AG04450 (cell line): ENCODE measurements at regions not wholly inside any gene's neighbourhood (a gene's known extent, or its start where the extent isn't known, plus 50 kb on each side); places are given as distances from the start of the nearest gene placed in this dataset.

Experiments used
- CTCF ChIA-PET: fragments of 300-600, 350-600 bp; formaldehyde crosslinking; extraction: SDS; loops from one replicate; lab custom pipeline; 2022; ENCODE audit warnings: antibody characterized with exemption, inconsistent platforms; lab: Charles Lee
- POLR2A ChIA-PET: fragments of 350-600 bp; formaldehyde crosslinking; extraction: SDS; loops from one replicate; lab custom pipeline; 2021; ENCODE audit warnings: antibody characterized with exemption, inconsistent platforms; lab: Yijun Ruan, JAX
- DNase-seq: peaks from one replicate; pipeline ENCODE4 v3.0.0-alpha.2; 2011; ENCODE audit warnings: low read depth, low spot score
- H3K27ac ChIP-seq: one replicate; pipeline ENCODE4 v1.5.1; 2012; ENCODE audit warnings: low read depth, low read length, control low read depth
- H3K27me3 ChIP-seq: one replicate; pipeline ENCODE4 v1.6.0; 2012; ENCODE audit warnings: low read length; ENCODE audit not compliant: control insufficient read depth, insufficient read depth
- H3K4me3 ChIP-seq: 2 replicates; pipeline ENCODE4 v1.5.1; 2011; ENCODE audit warnings: mild to moderate bottlenecking, low read depth, low read length, control low read depth
- H3K9me3 ChIP-seq: 2 replicates; pipeline ENCODE4 v1.5.1; 2012; ENCODE audit warnings: low read length; ENCODE audit not compliant: control insufficient read depth, insufficient read depth
- TF ChIP-seq, protein P1 (sequence below): IDR thresholded peaks from 2 replicates; pipeline ENCODE4 v1.5.1; 2011; ENCODE audit warnings: low read depth, low read length, control low read depth, inconsistent platforms

DNA sequence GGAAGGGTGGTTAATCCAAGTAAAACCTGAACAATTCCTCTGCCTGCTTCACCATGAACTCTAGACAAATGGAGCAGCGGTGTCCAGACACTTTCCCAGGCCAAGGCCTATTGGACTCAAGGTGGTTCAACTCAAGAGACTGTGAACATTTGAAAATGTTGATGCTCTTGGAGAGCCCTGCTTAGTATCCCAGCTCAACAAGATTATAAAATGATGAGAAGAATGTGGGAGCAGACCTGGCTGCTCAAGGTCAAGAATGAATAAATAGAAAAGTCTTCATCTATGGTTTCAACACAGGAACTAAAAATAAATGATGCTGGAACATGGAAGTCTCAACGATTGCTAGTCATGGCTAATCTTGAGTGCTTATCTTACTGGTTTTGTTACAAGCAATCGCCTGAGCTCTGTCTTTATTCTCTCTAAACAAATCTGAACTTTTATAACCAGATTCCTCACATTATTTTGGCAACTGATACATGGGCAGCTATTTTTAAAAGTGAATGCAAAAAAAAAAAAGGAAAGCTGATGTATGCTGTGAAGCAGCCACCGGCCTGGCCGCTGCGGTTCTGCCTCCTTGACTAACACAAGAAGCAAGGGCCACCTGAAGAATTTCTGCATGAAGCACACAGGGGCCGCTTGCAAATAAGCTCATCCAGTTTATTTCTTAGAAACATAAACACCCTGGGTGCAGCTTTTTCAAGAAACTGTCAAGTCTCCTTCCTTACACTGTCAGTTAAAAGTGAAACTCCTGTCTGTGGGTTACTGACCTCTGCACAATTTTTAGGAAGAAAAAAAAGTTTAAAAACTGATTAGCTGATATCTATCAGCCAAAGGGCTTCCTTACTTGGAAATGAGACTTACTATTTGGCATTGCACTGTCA is 120.1 kb upstream of the ARHGEF3 start:
- ChIA-PET CTCF (interaction anchor here (1.4 kb wide), 1 partner anchor 67 kb away, joined by 4 read pairs; no protein-coding TSS in a partner anchor), POLR2A (no interaction called here)
- Histone ChIP-seq H3K4me3 (no peak overlapping the region), H3K9me3 (no peaks in the 10 kb centered on the region), H3K27me3 (peaks cover 11% of the 10 kb centered on the region), H3K27ac (no peak overlapping the region)
- TF ChIP-seq, protein P1, sequence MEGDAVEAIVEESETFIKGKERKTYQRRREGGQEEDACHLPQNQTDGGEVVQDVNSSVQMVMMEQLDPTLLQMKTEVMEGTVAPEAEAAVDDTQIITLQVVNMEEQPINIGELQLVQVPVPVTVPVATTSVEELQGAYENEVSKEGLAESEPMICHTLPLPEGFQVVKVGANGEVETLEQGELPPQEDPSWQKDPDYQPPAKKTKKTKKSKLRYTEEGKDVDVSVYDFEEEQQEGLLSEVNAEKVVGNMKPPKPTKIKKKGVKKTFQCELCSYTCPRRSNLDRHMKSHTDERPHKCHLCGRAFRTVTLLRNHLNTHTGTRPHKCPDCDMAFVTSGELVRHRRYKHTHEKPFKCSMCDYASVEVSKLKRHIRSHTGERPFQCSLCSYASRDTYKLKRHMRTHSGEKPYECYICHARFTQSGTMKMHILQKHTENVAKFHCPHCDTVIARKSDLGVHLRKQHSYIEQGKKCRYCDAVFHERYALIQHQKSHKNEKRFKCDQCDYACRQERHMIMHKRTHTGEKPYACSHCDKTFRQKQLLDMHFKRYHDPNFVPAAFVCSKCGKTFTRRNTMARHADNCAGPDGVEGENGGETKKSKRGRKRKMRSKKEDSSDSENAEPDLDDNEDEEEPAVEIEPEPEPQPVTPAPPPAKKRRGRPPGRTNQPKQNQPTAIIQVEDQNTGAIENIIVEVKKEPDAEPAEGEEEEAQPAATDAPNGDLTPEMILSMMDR, result no peak
- peak; percentile 11 for DNase-seq

DNA sequence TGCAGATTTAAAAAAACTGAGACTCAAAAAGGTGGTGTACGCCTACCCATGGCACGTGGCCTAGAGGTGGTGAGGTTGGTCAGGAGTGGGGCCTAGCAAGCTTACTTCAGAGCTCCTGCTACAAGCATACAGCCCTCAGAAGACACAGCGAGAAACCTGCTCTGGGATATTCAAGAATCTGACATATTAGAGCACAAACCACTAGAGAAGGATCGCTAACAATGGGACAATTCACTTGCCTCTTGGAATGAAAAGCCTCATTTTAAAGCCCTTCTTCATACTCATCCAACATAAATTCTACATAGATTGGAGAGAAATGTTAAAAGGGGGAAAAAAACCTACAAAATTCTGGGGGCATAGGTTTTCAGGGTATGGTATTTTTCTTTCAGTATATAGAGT is 118.0 kb upstream of the ARHGEF3 start:
- CTCF ChIA-PET, result no interaction called here
- DNase-seq, result no peak
- H3K9me3 ChIP-seq, result no peaks in the 10 kb centered on the region
- H3K4me3 ChIP-seq, result no peak overlapping the region
- POLR2A ChIA-PET, result no interaction called here
- no peak overlapping the region for H3K27ac ChIP-seq
- TF ChIP-seq, protein P1, result no peak
- peaks cover 11% of the 10 kb centered on the region for H3K27me3 ChIP-seq

DNA sequence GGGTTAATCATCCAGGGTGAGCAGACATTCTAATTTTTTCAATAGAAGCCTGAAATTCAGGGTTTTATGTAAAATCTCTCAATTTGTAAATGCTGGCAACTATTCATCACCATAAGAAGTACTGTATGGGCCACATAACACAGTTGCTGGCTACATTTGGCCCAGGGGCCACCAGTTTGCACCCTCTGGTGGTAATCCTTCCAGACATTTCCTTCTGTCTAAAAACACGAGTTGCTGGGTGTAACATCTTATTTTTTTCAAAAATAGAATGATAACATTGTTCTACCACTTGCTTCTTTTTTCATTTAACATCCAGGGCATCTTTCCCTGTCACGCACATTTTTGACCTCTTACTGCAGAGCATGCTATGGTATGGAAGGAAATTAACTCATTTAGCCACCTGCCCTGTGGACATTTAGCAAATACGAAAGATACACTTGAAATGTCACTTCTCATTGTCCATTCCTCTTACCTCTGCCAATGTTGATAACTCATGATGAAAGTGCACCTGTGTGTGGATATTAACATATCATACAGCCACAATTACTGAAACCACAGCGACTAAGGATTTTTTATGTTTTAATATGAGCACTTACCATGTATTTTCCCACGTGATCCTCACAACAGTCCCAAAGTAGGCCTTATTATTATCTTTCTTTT is 117.5 kb upstream of the ARHGEF3 start:
- no peak for DNase-seq
- POLR2A ChIA-PET, result interaction anchor here (0.6 kb wide), 1 partner anchor 70 kb away, joined by 3 read pairs; no protein-coding TSS in a partner anchor
- H3K4me3 ChIP-seq, result no peak overlapping the region
- TF ChIP-seq, protein P1, result no peak
- peaks cover 11% of the 10 kb centered on the region for H3K27me3 ChIP-seq
- H3K9me3 ChIP-seq, result no peaks in the 10 kb centered on the region
- H3K27ac ChIP-seq, result no peak overlapping the region
- CTCF ChIA-PET, result no interaction called here

DNA sequence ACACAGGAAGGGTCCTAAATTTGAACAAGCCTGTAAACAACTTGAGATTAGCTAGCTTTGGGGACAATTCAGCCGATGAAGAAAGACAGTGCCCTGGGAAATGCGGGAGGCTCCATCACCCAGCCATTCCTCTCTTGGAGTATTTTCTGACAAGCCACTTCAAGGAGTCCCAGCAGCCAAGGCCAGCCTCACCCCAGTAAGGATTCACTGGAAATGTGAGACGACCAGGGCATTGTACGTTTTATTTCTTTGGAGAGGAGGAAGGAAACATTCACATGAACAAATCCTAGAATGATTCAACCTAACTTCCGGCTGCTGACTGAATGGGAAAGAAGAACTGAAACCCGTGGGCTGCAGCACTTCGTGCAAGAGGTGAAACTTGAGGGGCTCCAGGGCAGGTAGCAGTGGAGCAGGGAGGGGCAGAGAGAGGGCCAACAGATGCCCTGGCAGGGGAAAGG is 116.4 kb upstream of the ARHGEF3 start:
- H3K27ac ChIP-seq, result no peak overlapping the region
- TF ChIP-seq, protein P1, result no peak
- CTCF ChIA-PET, result no interaction called here
- H3K27me3 ChIP-seq, result peaks cover 11% of the 10 kb centered on the region
- DNase-seq, result no peak
- H3K9me3 ChIP-seq, result no peaks in the 10 kb centered on the region
- POLR2A ChIA-PET, result no interaction called here
- H3K4me3 ChIP-seq, result no peak overlapping the region
